LNCAP (cell line): ENCODE measurements at regions not wholly inside any gene's neighbourhood (a gene's known extent, or its start where the extent isn't known, plus 50 kb on each side); places are given as distances from the start of the nearest gene placed in this dataset.

ENCODE experiments used
- CTCF ChIP-seq: fragments of 450-650 bp; IDR thresholded peaks from 2 replicates; pipeline ENCODE4 v1.5.1; 2017; ENCODE audit warnings: mild to moderate bottlenecking

GRCh38 chr14:106792543-106792942 is 1266.2 kb downstream of the TMEM121 start:
- no peak for TF ChIP-seq CTCF

DNA sequence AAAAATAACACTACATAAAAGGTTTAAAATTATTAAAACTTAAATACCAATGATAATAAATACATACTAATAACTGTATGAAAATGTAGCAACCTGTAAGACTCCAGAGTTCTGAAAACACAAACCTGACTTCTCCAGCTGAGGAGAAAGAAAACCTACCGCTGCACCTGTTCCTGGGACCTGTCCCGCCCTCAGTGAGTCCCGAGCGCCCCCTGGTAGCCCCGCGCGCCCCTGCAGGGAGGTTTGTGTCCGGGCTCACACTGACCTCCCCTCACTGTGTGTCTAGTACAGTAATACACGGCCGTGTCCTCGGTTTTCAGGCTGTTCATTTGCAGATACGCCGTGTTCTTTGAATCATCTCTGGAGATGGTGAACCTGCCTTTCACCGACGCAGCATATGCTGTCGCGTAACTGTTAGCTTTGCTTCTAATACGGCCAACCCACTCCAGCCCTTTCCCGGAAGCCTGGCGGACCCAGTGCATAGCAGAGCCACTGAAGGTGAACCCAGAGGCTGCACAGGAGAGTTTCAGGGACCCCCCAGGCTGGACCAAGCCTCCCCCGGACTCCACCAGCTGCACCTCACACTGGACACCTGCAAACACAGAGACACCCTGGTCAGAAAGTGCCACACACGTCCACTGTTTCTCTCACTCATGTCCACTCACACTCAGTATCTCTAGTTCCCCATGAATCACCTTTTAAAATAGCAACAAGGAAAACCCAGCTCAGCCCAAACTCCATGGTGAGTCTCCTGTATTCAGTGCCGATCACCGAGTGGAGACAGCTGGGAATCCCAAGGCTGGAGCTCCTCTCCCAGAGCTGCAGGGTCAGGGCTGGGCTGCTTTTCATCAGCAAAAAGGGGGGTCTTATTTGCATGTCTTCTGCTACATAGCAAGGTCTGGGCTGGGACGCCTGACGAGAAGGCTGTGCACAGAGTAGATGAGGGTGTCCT is 1276.3 kb downstream of the TMEM121 start:
- TF ChIP-seq CTCF, result peak; percentile 64

DNA sequence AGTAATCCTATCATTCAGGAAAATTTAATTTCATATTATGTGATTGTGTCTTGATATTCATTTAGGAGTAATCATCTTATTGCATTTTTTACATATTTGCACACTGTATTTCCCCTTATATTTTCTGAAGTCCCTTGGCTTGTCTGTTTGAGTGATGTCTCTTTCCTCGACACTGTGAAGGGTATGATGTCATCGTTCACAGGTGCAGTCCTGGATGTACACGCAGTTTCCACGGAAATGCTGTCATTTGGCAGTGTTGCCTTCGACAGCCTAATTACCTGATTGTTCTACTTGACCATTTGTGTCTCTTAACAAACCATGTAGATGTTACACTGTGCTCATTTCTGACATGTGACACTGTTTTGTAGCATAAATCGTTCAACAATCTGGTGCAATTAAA is 1277.0 kb downstream of the TMEM121 start:
- no peak for TF ChIP-seq CTCF

GRCh38 chr14:106807493-106807892 is 1281.1 kb downstream of the TMEM121 start:
- no peak for TF ChIP-seq CTCF

DNA sequence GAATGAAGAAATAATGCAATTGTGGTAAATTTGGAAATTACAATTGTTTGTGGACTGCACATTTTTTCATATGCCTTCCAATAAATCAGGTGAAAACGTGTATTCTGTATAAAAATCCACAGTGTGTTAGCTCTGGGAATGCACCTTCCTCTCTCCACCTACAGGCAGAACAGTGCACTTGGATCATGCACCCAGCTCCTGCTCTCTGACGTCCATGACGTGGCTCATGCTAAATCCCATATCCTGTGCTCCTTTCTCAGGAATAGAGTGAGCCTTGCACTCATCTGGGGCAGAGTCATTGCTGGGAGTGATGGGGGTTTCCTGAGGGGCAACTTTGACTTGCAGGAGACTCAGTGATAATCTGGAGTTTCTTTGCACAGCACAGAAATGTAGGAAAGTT is 1282.1 kb downstream of the TMEM121 start:
- TF ChIP-seq CTCF, result no peak

DNA sequence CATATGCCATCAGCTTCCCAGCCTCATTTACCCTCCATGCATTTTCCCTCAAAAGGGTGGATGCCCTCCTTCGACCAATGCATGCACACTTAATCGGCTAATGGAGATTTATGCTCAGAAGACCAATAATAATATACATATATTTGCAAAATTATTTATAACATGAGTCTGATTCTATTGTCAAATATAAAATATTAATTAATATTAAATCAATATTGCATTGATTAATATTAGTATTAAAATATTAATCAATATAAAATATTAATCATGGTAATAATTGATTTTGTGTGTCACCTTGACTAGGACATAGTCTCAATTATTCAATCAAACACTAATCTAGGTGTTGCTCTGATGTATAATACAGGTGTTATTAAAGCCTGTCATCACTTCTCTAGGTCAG is 1282.5 kb downstream of the TMEM121 start:
- TF ChIP-seq CTCF, result no peak

- TF ChIP-seq CTCF, result no peak
These were observed 1283.2 kb downstream of the TMEM121 start for GRCh38 chr14:106809615-106810014.
